A549 (cell line): ENCODE measurements at regions not wholly inside any gene's neighbourhood (a gene's known extent, or its start where the extent isn't known, plus 50 kb on each side); places are given as distances from the start of the nearest gene placed in this dataset.

Experiments
- ATAC-seq, 2 experiments: fragments of 200-7000 bp in 1 of 2; fragments of >200 bp in 1 of 2; cut with Nextera tagmentation in 1 of 2; cut with Tn5 transposase in 1 of 2; 3 replicates each; pipeline versions ENCODE4 v1.8.0 to v1.9.1; 2018 to 2020; ENCODE audit warnings: mild to moderate bottlenecking in 1 of 2, moderate library complexity in 1 of 2
- CTCF ChIA-PET: fragments of 300-600 bp; sonication (Branson Sonifier 250); formaldehyde crosslinking; extraction: SDS; loops from one replicate; lab custom pipeline; 2021; ENCODE audit warnings: antibody characterized with exemption, inconsistent platforms; lab: Yijun Ruan, JAX
- POLR2A ChIA-PET: fragments of 350-600 bp; formaldehyde crosslinking; extraction: SDS; loops from one replicate; lab custom pipeline; 2021; ENCODE audit warnings: antibody characterized with exemption, inconsistent platforms; lab: Yijun Ruan, JAX
- DNase-seq, 2 experiments: peaks; one replicate each; pipeline versions ENCODE4 v3.0.0 to v3.0.0-alpha.2; 2011 to 2016; ENCODE audit warnings: low read depth in 1 of 2, low spot score in 1 of 2
- FAIRE-seq: peaks from 2 replicates; lab custom pipeline; 2011; peaks lifted over from hg19 to GRCh38; lab: Jason Lieb, UNC
- H3K27ac ChIP-seq, 2 experiments: fragments of >200 bp; sonication (Bioruptor Twin); formaldehyde crosslinking; 3 replicates each; pipeline ENCODE4 v1.5.1; 2016 to 2017
- H3K4me1 ChIP-seq: fragments of >200 bp; sonication (Bioruptor Twin); formaldehyde crosslinking; 3 replicates; pipeline ENCODE4 v1.6.1; 2016
- H3K4me2 ChIP-seq: fragments of >200 bp; sonication (Bioruptor Twin); formaldehyde crosslinking; 3 replicates; pipeline ENCODE4 v1.6.1; 2016
- H3K4me3 ChIP-seq: fragments of >200 bp; sonication (Bioruptor Twin); formaldehyde crosslinking; 3 replicates; pipeline ENCODE4 v1.5.1; 2016
- H3K9me3 ChIP-seq: fragments of >200 bp; sonication (Bioruptor Twin); formaldehyde crosslinking; 3 replicates; pipeline ENCODE4 v1.6.1; 2016
- BCL3 ChIP-seq: fragments of >200 bp; sonication (Bioruptor Twin); formaldehyde crosslinking; IDR thresholded peaks from 3 replicates; pipeline ENCODE4 v1.6.1; 2016
- BHLHE40 ChIP-seq: IDR thresholded peaks from 2 replicates; pipeline ENCODE4 v1.6.1; 2012; ENCODE audit warnings: low read depth, low read length, inconsistent platforms
- CBX2 ChIP-seq: fragments of 200-600 bp; sonication (generic); IDR thresholded peaks from 2 replicates; pipeline ENCODE4 v1.6.1; 2016; ENCODE audit warnings: low read depth, mild to moderate bottlenecking, borderline replicate concordance
- CEBPB ChIP-seq, 2 experiments: fragments of >200 bp in 1 of 2; sonication (Bioruptor Twin) in 1 of 2; formaldehyde crosslinking in 1 of 2; IDR thresholded peaks; 2 replicates each; pipeline ENCODE4 v1.6.1; 2012 to 2016
- CHD2 ChIP-seq: fragments of 150-350 bp; IDR thresholded peaks from 2 replicates; pipeline ENCODE4 v1.6.1; 2014; ENCODE audit warnings: low read length; ENCODE audit not compliant: partially characterized antibody
- CHD4 ChIP-seq: fragments of 200-600 bp; sonication (generic); IDR thresholded peaks from 2 replicates; pipeline ENCODE4 v1.6.1; 2016; ENCODE audit warnings: antibody characterized with exemption, mild to moderate bottlenecking, borderline replicate concordance
- FOSL2 ChIP-seq, 2 experiments: fragments of 450-650 bp in 1 of 2; fragments of >200 bp in 1 of 2; sonication (Bioruptor Twin) in 1 of 2; formaldehyde crosslinking; IDR thresholded peaks; 2 replicates each; pipeline versions ENCODE4 v1.5.0 to v1.6.1; 2016 to 2020; ENCODE audit warnings: mild to moderate bottlenecking in 1 of 2, moderate library complexity in 1 of 2
- HES2 ChIP-seq: fragments of >200 bp; sonication (Bioruptor Twin); formaldehyde crosslinking; IDR thresholded peaks from 2 replicates; pipeline ENCODE4 v1.6.1; 2016
- HOXB5 ChIP-seq: fragments of 250-450 bp; sonication (Bioruptor Pico); IDR thresholded peaks from 2 replicates; pipeline ENCODE4 v1.5.0; 2020; ENCODE audit warnings: mild to moderate bottlenecking, moderate library complexity
- JUNB ChIP-seq: fragments of >200 bp; sonication (Bioruptor Twin); formaldehyde crosslinking; IDR thresholded peaks from 2 replicates; pipeline ENCODE4 v1.6.1; 2016
- KDM5A ChIP-seq: fragments of 200-600 bp; sonication (generic); IDR thresholded peaks from 2 replicates; pipeline ENCODE4 v1.6.1; 2016; ENCODE audit warnings: antibody characterized with exemption, mild to moderate bottlenecking
- MAZ ChIP-seq: fragments of 150-350 bp; IDR thresholded peaks from 2 replicates; pipeline ENCODE4 v1.6.1; 2014; ENCODE audit warnings: antibody characterized with exemption, low read depth, low read length, borderline replicate concordance
- PHF8 ChIP-seq: fragments of 200-600 bp; sonication (generic); IDR thresholded peaks from 2 replicates; pipeline ENCODE4 v1.6.1; 2016; ENCODE audit warnings: low read depth, mild to moderate bottlenecking, antibody characterized with exemption, moderate library complexity, borderline replicate concordance
- POLR2AphosphoS2 ChIP-seq: conservative IDR thresholded peaks from 2 replicates; pipeline ENCODE4 v1.6.1; 2012; ENCODE audit warnings: low read length, improper control_type of control experiment, inconsistent platforms
- RAD21 ChIP-seq, 2 experiments: fragments of >200 bp in 1 of 2; sonication (Bioruptor Twin) in 1 of 2; formaldehyde crosslinking in 1 of 2; IDR thresholded peaks in 1 of 2; conservative IDR thresholded peaks in 1 of 2; 2 replicates in 1 of 2; 3 replicates in 1 of 2; pipeline ENCODE4 v1.6.1; 2012 to 2018; ENCODE audit warnings: inconsistent platforms in 1 of 2
- RARB ChIP-seq: fragments of 250-450 bp; sonication (Bioruptor Pico); IDR thresholded peaks from 2 replicates; pipeline ENCODE4 v1.8.0; 2021; ENCODE audit warnings: mild to moderate bottlenecking, moderate library complexity
- RFX5 ChIP-seq: fragments of 450-650 bp; IDR thresholded peaks from 2 replicates; pipeline ENCODE4 v1.7.1; 2014; ENCODE audit warnings: antibody characterized with exemption, mild to moderate bottlenecking, moderate library complexity
- TP53 ChIP-seq: fragments of 250-450 bp; sonication (Bioruptor Pico); IDR thresholded peaks from 2 replicates; pipeline ENCODE4 v1.5.0; 2021; ENCODE audit warnings: mild to moderate bottlenecking, moderate library complexity
- ZFP36 ChIP-seq: fragments of 450-650 bp; IDR thresholded peaks from 2 replicates; pipeline ENCODE4 v1.6.1; 2014; ENCODE audit warnings: borderline replicate concordance; ENCODE audit not compliant: partially characterized antibody
- ZNF302 ChIP-seq: fragments of 250-450 bp; sonication (Bioruptor Pico); IDR thresholded peaks from 2 replicates; pipeline ENCODE4 v1.9.0; 2021; ENCODE audit warnings: inconsistent platforms, mild to moderate bottlenecking, moderate library complexity
- WGBS: methylation state at CpG from one replicate; pipeline ENCODE4 v1.1.6; 2017; ENCODE audit errors: missing lambda C conversion rate; 5-methylcytosine and 5-hydroxymethylcytosine counted together
- TF ChIP-seq, protein P1 (sequence below): IDR thresholded peaks from 2 replicates; pipeline ENCODE4 v1.6.1; 2012
- TF ChIP-seq, protein P2 (sequence below): IDR thresholded peaks from 2 replicates; pipeline ENCODE4 v1.6.1; 2012
- TF ChIP-seq, protein P3 (sequence below): fragments of 250-450 bp; sonication (Bioruptor Pico); IDR thresholded peaks from 2 replicates; pipeline ENCODE4 v1.5.0; 2021; ENCODE audit warnings: mild to moderate bottlenecking, moderate library complexity, borderline replicate concordance

DNA sequence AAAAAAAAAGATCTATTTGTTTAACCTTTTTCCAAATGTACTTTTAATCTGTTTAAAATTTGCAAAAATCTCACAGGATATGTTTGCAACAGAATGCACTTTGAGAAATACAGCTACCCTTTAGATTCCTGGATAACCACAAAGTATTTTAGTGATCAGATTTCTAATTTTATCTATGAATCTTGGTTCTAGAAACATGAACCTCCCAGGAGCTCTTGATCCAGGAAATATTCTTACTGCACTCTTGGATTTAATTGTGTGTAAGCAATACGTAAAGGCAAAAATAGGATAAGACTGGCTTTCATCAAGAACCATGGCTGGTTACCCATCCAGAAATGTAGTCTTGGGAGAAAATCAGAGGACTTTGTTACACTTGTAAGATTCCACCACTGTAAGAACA, 1581.8 kb upstream of the WWC1 start (continued):
- TF ChIP-seq HES2: no peak
- TF ChIP-seq, protein P1, sequence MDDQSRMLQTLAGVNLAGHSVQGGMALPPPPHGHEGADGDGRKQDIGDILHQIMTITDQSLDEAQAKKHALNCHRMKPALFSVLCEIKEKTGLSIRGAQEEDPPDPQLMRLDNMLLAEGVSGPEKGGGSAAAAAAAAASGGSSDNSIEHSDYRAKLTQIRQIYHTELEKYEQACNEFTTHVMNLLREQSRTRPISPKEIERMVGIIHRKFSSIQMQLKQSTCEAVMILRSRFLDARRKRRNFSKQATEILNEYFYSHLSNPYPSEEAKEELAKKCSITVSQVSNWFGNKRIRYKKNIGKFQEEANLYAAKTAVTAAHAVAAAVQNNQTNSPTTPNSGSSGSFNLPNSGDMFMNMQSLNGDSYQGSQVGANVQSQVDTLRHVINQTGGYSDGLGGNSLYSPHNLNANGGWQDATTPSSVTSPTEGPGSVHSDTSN: no peak
- TF ChIP-seq RARB (CRISPR knock-in tag): no peak
- TF ChIP-seq PHF8: no peak
- no peak for TF ChIP-seq POLR2AphosphoS2

GRCh38 chr5:166710271-166710670, 1581.2 kb upstream of the WWC1 start:
- no peaks in the 10 kb centered on the region for H3K4me1 ChIP-seq
- ChIA-PET POLR2A (no interaction called here), CTCF (no interaction called here)
- no peak overlapping the region for H3K4me2 ChIP-seq
- DNase-seq (no peak), ATAC-seq (no peak), FAIRE-seq (no peak)
- TF ChIP-seq BHLHE40 (no peak), FOSL2 (IDR thresholded peaks at IDR 0.05) (no peak), FOSL2 (CRISPR knock-in tag; IDR thresholded peaks at IDR 0.05) (peak; percentile 31; the same call in 1 of the 2 replicates), JUNB (no peak)
- TF ChIP-seq, protein P2, sequence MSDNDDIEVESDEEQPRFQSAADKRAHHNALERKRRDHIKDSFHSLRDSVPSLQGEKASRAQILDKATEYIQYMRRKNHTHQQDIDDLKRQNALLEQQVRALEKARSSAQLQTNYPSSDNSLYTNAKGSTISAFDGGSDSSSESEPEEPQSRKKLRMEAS: no peak
- H3K27ac ChIP-seq: no peak overlapping the region
- WGBS: 12% methylated on average over 2 of the region's 2 CpGs
- no peaks in the 10 kb centered on the region for H3K9me3 ChIP-seq
- H3K4me3 ChIP-seq: no peak overlapping the region

- TF ChIP-seq RAD21 (conservative IDR thresholded peaks at IDR 0.05 in 1 of 2, IDR thresholded peaks at IDR 0.05 in 1 of 2) (no peak), HOXB5 (CRISPR knock-in tag) (no peak), HES2 (no peak), MAZ (no peak), ZNF302 (no peak), ZFP36 (no peak), TP53 (CRISPR knock-in tag) (no peak), RFX5 (no peak), CHD4 (no peak), BHLHE40 (no peak), CEBPB (IDR thresholded peaks at IDR 0.05) (no peak), BCL3 (no peak), FOSL2 (IDR thresholded peaks at IDR 0.05) (no peak), FOSL2 (CRISPR knock-in tag; IDR thresholded peaks at IDR 0.05) (no peak), CBX2 (no peak), KDM5A (no peak), CHD2 (no peak)
- TF ChIP-seq, protein P3, sequence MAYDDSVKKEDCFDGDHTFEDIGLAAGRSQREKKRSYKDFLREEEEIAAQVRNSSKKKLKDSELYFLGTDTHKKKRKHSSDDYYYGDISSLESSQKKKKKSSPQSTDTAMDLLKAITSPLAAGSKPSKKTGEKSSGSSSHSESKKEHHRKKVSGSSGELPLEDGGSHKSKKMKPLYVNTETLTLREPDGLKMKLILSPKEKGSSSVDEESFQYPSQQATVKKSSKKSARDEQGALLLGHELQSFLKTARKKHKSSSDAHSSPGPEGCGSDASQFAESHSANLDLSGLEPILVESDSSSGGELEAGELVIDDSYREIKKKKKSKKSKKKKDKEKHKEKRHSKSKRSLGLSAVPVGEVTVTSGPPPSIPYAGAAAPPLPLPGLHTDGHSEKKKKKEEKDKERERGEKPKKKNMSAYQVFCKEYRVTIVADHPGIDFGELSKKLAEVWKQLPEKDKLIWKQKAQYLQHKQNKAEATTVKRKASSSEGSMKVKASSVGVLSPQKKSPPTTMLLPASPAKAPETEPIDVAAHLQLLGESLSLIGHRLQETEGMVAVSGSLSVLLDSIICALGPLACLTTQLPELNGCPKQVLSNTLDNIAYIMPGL (CRISPR knock-in tag): no peak
- TF ChIP-seq, all 56 proteins: peak for 0
- no peaks in the 10 kb centered on the region for H3K4me1 ChIP-seq
- H3K9me3 ChIP-seq: no peaks in the 10 kb centered on the region
- FAIRE-seq (no peak), ATAC-seq (no peak), DNase-seq (no peak)
- no peak overlapping the region for H3K27ac ChIP-seq
- no peak overlapping the region for H3K4me2 ChIP-seq
- no peak overlapping the region for H3K4me3 ChIP-seq
- 35% methylated on average over 1 of the region's 1 CpG for WGBS
- ChIA-PET CTCF (interaction anchor here (2.0 kb wide), 1 partner anchor 12 kb away, joined by 4 read pairs; no protein-coding TSS in a partner anchor), POLR2A (no interaction called here)
Measured at GRCh38 chr5:166712447-166713185, 1578.8 kb upstream of the WWC1 start.
